ENCODE measurements at regions not wholly inside any gene's neighbourhood (a gene's known extent, or its start where the extent isn't known, plus 50 kb on each side); places are given as distances from the start of the nearest gene placed in this dataset.

DNA sequence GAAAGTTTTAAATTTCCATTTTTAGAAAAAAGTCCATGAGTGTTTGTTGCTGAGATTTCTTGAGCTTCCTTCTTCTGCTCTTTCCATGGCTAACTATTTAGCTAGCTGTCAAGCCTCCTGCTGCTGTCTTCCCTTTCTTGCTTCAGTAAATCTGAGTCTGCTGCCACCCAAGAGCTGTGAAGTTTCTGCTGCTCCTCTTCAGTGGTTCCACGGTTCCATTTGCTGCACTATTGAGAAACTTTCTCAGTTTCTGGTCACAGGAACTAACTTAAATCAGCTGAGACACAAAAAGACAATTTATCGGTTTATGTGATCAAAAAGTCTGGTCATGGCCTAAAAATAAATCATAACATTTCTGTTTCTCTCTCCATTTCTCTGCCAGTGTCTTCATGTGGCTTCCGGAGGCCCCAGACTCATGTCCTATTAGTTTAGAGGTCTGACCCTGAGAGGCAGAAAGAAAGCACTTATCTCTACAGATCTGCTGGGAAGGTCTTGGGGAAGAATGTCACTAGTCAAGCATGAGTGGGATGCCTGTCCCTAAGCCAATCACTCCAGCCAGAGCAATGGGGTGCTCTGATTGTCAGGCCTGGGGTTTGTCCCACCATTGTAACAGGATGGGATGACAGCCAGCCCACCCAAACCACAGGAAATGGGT, 73.0 kb upstream of the ARL4C start:
- Histone ChIP-seq H3K4ac (replicated peaks; ENCODE audit: insufficient read length, low read depth, low read length) (no peak overlapping the region), H2BK120ac (replicated peaks; ENCODE audit: low read depth, low read length) (no peak overlapping the region), H3K23me2 (ENCODE audit: low read depth, low read length) (no peaks in the 10 kb centered on the region), H3K23ac (ENCODE audit: insufficient read length) (no peak overlapping the region), H3K14ac (ENCODE audit: insufficient read length) (no peak overlapping the region), H3K18ac (ENCODE audit: extremely low read depth, low read length) (no peak overlapping the region), H3K79me2 (ENCODE audit: control insufficient read depth in 1 of 2, insufficient read depth in 2 of 2, low read length in 2 of 2) (no peaks in the 10 kb centered on the region), H3K4me1 (replicated peaks in 1 of 4; ENCODE audit: control insufficient read depth in 3 of 4, insufficient read depth in 4 of 4, low read length in 3 of 4) (no peaks in the 10 kb centered on the region), H3K27me3 (replicated peaks in 1 of 4; ENCODE audit: control insufficient read depth in 3 of 4, extremely low read depth in 1 of 4, insufficient read depth in 3 of 4, low read length in 3 of 4) (no peaks in the 10 kb centered on the region), H3K4me3 (ENCODE audit: extremely low read depth in 1 of 4, insufficient read depth in 2 of 4, low read depth in 3 of 4, low read length in 4 of 4) (no peak overlapping the region), H4K91ac (replicated peaks; ENCODE audit: insufficient read length, low read length) (no peak overlapping the region), H3K9ac (replicated peaks in 1 of 4; ENCODE audit: extremely low read depth in 1 of 4, low read depth in 3 of 4, low read length in 3 of 4) (no peak overlapping the region), H2AFZ (ENCODE audit: low read length) (no peak overlapping the region), H2BK12ac (ENCODE audit: low read depth, low read length) (no peak overlapping the region), H3K56ac (replicated peaks; ENCODE audit: insufficient read length, low read depth, low read length) (no peak overlapping the region), H2BK5ac (ENCODE audit: low read depth, low read length) (no peak overlapping the region), H4K20me1 (replicated peaks in 1 of 2; ENCODE audit: control insufficient read depth in 1 of 2, insufficient read depth in 2 of 2, low read length in 2 of 2) (no peaks in the 10 kb centered on the region), H3K4me2 (ENCODE audit: insufficient read depth in 1 of 2, low read depth in 2 of 2, low read length in 2 of 2) (no peak overlapping the region), H4K5ac (ENCODE audit: insufficient read length, low read depth, low read length) (no peak overlapping the region), H2AK5ac (ENCODE audit: low read depth, low read length) (no peak overlapping the region), H2BK15ac (ENCODE audit: low read length) (no peak overlapping the region), H3K79me1 (ENCODE audit: low read depth, low read length) (no peaks in the 10 kb centered on the region), H2BK20ac (ENCODE audit: low read length) (no peak overlapping the region), H4K8ac (ENCODE audit: extremely low read depth, insufficient read depth, low read length) (no peak overlapping the region), H3K27ac (ENCODE audit: low read depth, low read length) (no peak overlapping the region), H3K36me3 (ENCODE audit: control insufficient read depth in 2 of 4, insufficient read depth in 4 of 4, low read length in 3 of 4) (no peaks in the 10 kb centered on the region), H3K9me3 (ENCODE audit: insufficient read depth in 2 of 2, low read depth in 1 of 2, low read length in 1 of 2) (no peaks in the 10 kb centered on the region)
- 96% methylated on average over 3 of the region's 3 CpGs; no CpG with 5 or more reads in 1 of the 2 experiments for WGBS, 2 experiments (ENCODE audit: extremely low coverage in 1 of 2, insufficient coverage in 1 of 2, insufficient read length in 1 of 2, insufficient replicate concordance in 2 of 2, low coverage in 1 of 2, low lambda C conversion rate in 2 of 2, missing lambda C conversion rate in 1 of 2)
- DNase-seq (ENCODE audit: low read depth in 1 of 2, low spot score in 2 of 2) (no peak), FAIRE-seq (no peak)
- ChIA-PET POLR2A (ENCODE audit: partially characterized antibody) (interaction anchor here (0.7 kb wide), 1 partner anchor 922 kb away, joined by 3 read pairs; no protein-coding TSS in a partner anchor), CTCF (ENCODE audit: partially characterized antibody) (interaction anchor here (0.7 kb wide), 1 partner anchor 228 kb away, joined by 3 read pairs; no protein-coding TSS in a partner anchor)
- TF ChIP-seq EGR1 (IDR thresholded peaks at IDR 0.05; ENCODE audit: borderline replicate concordance, low read depth, low read length) (no peak), CBX5 (IDR thresholded peaks at IDR 0.05; ENCODE audit: low read depth, low read length) (no peak), SIX5 (IDR thresholded peaks at IDR 0.05; ENCODE audit: low read depth, low read length) (no peak), POLR2AphosphoS5 (IDR thresholded peaks at IDR 0.05; ENCODE audit: low read depth, low read length) (no peak), CEBPB (IDR thresholded peaks at IDR 0.05; ENCODE audit: low read depth, low read length) (no peak), YY1 (IDR thresholded peaks at IDR 0.05; ENCODE audit: low read depth, low read length) (no peak), KDM1A (IDR thresholded peaks at IDR 0.05; ENCODE audit: borderline replicate concordance, low read length) (no peak), RXRA (IDR thresholded peaks at IDR 0.05; ENCODE audit: insufficient read depth, low read depth, low read length) (no peak), GTF2F1 (IDR thresholded peaks at IDR 0.05; ENCODE audit: borderline replicate concordance, low read depth, low read length) (no peak)
- TF ChIP-seq, protein P1, sequence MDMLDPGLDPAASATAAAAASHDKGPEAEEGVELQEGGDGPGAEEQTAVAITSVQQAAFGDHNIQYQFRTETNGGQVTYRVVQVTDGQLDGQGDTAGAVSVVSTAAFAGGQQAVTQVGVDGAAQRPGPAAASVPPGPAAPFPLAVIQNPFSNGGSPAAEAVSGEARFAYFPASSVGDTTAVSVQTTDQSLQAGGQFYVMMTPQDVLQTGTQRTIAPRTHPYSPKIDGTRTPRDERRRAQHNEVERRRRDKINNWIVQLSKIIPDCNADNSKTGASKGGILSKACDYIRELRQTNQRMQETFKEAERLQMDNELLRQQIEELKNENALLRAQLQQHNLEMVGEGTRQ (IDR thresholded peaks at IDR 0.05; ENCODE audit: low read length): no peak
